ENCODE measurements at regions not wholly inside any gene's neighbourhood (a gene's known extent, or its start where the extent isn't known, plus 50 kb on each side); places are given as distances from the start of the nearest gene placed in this dataset.
"Not testable (repeated sequence)": the region's sequence is repeated elsewhere in the genome, so short reads cannot be mapped to it uniquely, and the experiment has no call there.

- DNase-seq (ENCODE audit: extremely low read depth in 1 of 2, low read depth in 1 of 2): no peak
Measured at GRCh38 chr6:85360794-85361642, 88.9 kb upstream of the NT5E start.

GRCh38 chr6:85357651-85358050 lies 92.2 kb upstream of the NT5E start:
- DNase-seq (ENCODE audit: extremely low read depth in 1 of 2, low read depth in 1 of 2): no peak

DNA sequence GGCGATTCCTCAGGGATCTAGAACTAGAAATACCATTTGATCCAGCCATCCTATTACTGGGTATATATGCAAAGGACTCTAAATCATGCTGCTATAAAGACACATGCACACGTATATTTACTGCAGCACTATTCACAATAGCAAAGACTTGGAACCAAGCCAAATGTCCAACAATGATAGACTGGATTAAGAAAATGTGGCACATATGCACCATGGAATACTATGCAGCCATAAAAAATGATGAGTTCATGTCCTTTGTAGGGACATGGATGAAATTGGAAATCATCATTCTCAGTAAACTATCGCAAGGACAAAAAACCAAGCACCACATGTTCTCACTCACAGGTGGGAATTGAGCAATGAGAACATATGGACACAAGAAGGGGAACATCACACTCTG lies 93.1 kb upstream of the NT5E start:
- DNase-seq (ENCODE audit: extremely low read depth in 1 of 2, low read depth in 1 of 2): not testable (repeated sequence)

- no peak for DNase-seq (ENCODE audit: extremely low read depth in 1 of 2, low read depth in 1 of 2)
Measured at GRCh38 chr6:85355816-85356215, 94.1 kb upstream of the NT5E start.

GRCh38 chr6:85354761-85355618 lies 94.9 kb upstream of the NT5E start:
- peak; percentile 11 to 28 for DNase-seq (ENCODE audit: extremely low read depth in 1 of 2, low read depth in 1 of 2)

- DNase-seq (ENCODE audit: extremely low read depth in 1 of 2, low read depth in 1 of 2): no peak
Measured at GRCh38 chr6:85353012-85353411, 96.9 kb upstream of the NT5E start.

DNA sequence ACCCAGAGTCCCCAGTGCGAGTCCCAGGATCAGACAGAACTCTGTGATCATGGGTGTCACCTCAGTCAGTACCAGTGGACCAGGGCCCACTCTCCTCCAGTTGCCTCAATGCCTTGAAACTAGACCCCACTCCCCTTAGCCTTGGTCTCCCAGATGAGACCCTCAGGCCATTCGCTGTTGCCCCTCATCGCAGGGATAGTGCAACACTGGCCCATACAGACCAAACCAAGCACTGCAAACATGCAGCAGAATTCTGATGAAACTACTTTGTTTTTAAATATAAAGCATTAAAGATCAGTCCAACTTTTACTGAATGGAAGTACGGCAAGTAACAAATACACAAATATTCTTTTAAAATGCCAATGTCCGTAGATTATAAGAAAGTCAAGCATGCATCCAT lies 101.2 kb upstream of the NT5E start:
- no peak for DNase-seq (ENCODE audit: extremely low read depth in 1 of 2, low read depth in 1 of 2)

DNA sequence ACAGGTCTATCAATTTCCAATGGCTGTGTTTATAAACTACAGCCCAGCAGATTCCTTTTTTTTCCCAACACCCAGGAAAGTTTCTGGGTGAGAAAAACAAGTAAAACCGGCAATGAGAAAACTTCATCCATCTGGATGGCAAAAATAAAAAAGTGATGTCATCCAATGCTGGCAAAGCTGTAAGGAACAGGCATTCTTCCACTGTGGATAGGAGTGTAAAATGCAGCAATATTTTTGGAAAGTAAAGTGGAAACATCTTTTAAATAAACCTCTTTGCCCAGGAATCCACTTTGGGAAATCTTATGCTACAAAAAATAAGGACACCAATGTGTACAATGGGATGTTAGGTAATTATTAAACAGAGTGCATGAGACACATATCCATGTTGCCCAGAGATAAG lies 102.1 kb upstream of the NT5E start:
- DNase-seq (ENCODE audit: extremely low read depth in 1 of 2, low read depth in 1 of 2): no peak

- no peak for DNase-seq (ENCODE audit: extremely low read depth in 1 of 2, low read depth in 1 of 2)
Measured at GRCh38 chr6:85346196-85346595, 103.7 kb upstream of the NT5E start.

DNA sequence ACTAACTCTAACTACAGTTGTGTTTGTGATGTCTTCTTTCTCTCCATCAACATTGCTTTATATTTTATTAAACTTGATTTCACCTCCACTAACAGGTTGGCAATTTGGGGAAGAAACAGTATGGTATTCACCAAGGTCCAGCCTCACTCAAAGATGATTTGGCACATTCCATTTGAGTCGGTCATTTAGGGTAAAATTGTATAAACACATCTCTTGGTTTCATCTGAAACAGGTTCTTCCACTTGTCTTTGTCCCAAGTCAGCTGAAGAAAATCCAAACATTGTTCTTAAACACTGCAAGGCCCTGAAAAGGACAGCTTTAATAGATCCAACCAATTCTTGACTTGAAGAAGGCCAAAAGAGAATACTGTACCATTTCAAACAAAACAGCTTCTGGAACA lies 104.9 kb upstream of the NT5E start:
- no peak for DNase-seq (ENCODE audit: extremely low read depth in 1 of 2, low read depth in 1 of 2)

GRCh38 chr6:85343428-85343827 lies 106.5 kb upstream of the NT5E start:
- DNase-seq (ENCODE audit: extremely low read depth in 1 of 2, low read depth in 1 of 2): no peak

GRCh38 chr6:85329196-85329595 lies 120.7 kb upstream of the NT5E start:
- no peak for DNase-seq (ENCODE audit: extremely low read depth in 1 of 2, low read depth in 1 of 2)

DNA sequence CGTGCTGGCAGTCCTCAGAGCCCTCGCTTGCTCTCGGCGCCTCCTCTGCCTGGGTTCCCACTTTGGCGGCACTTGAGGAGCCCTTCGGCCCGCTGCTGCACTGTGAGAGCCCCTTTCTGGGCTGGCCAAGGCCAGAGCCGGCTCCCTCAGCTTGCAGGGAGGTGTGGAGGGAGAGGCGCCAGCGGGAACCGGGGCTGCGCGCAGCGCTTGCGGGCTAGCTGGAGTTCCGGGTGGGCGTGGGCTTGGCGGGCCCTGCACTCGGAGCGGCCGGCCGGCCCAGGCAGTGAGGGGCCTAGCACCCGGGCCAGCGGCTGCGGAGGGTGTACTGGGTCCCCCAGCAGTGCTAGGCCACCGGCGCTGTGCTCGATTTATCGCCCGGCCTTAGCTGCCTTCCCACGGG lies 124.1 kb upstream of the NT5E start:
- not testable (repeated sequence) for DNase-seq (ENCODE audit: extremely low read depth in 1 of 2, low read depth in 1 of 2)

DNA sequence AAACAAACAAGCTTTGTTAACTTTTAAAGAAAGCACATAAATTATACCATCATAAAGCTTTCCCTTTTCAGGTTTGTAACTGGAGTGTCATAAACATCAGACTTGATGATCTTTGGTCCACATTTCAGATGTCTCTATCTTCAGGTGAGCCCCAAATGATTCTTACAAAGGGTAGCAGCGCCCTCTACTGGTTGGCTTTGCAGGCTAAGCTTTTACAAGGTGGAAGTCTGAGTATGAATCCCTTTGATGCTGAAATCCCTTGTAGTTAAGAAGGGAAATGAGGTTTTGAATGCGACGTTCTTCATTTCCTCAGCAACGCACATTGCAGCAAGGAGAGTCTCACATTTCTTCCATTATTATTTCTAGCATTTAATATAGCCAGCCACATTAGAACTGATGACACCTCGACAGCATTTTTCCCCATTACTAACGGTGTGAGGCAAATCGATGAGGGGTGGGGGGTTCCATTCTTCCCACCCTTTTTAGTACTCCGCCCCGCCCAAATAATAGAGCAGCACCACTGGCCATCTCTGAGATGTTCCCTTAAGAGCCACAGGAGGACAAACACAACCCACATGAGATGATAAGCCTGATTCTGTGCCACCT lies 126.3 kb upstream of the NT5E start:
- DNase-seq (ENCODE audit: extremely low read depth in 1 of 2, low read depth in 1 of 2): peak; percentile 11 to 61

DNA sequence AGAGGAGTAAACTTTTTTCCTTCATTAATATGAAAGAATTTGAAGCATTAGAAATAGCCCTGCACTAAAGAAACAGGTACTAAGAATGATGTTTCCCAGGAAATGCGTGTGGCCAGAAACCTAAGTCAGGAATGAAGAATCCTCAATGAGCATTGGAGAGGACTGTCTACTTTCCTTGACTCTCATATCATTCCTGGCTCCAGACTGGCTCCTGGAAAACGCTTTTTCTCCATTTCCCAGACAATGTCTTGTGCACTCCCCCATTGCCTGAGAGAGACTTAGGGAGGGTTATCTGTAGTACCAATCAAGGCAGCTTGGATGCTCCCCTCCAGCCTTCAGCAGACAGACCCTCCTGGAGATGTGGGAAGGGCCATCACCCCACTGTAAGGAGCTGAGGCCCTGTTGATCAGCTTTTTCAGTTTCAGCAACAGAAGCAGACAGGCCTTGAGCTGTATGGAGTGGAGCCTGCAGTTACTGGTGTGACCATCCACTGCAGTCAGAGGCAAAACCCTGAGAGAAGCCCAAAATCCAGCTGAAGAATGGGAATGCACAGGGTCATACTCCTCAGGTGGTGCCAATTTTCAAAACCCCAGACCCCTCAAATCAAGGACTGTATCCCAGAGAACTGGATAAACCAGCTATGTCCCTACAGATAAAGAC lies 127.3 kb upstream of the NT5E start:
- DNase-seq (ENCODE audit: extremely low read depth in 1 of 2, low read depth in 1 of 2): no peak

DNA sequence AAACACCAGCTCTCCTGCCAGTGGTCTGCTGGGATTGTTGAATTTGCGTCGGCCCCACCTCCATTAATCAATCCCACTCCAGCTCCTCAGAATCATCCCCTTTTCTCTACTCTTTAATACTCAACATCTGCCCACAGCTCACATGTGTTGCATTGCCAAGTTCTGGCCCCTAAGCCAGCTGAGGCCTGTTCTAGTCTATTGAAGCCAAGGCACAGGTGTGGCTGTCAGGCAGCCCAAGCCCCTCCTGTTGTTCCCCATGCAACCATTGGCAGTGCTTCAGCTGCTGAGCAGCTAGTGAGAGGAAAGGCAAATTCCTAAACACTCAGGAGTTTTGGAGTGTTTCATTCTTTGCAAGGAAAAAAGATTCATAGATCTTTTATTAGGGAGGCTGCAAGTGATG lies 128.0 kb upstream of the NT5E start:
- DNase-seq (ENCODE audit: extremely low read depth in 1 of 2, low read depth in 1 of 2): no peak

- DNase-seq (ENCODE audit: extremely low read depth in 1 of 2, low read depth in 1 of 2): no peak
Measured at GRCh38 chr6:85314586-85314985, 135.3 kb upstream of the NT5E start.

DNA sequence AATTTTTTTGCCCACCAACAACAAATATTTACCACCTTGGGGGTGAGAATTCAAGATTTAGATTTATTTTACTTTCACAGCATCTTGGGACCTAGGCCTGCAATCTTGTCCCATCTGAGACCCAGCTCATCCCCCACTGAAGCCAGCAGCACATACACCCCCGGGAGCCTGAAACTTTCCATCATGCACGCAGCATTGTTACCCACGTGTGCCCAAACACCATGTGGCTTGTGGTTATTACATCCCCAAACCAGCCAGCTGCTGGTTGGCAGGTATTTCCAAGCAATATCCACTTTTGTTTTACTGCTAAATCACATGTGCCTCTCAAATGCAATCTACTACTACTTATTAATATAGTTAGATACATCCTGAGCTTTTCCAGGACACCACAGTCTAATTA lies 149.3 kb upstream of the NT5E start:
- DNase-seq (ENCODE audit: extremely low read depth in 1 of 2, low read depth in 1 of 2): no peak

GRCh38 chr6:85298553-85298952 lies 151.3 kb upstream of the NT5E start:
- no peak for DNase-seq (ENCODE audit: extremely low read depth in 1 of 2, low read depth in 1 of 2)

GRCh38 chr6:85291326-85291725 lies 158.6 kb upstream of the NT5E start:
- DNase-seq (ENCODE audit: extremely low read depth in 1 of 2, low read depth in 1 of 2): no peak

DNA sequence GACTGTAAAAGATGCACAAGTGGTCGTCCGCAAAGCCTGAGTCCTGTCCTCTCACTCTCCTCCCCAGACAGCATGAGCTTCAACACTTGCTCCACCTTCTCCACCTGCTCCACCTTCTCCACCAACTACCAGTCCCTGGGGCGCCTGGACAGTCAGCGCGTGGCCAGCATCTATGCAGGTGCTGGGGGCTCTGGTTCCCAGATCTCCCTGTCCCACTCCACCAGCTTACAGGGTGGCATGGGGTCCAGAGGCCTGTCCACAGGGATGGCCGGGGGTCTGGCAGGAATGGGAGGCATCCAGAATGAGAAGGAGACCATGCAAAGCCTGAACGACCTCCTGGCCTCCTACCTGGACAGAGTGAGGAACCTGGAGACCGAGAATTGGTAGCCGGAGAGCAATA lies 162.2 kb upstream of the NT5E start:
- no peak for DNase-seq (ENCODE audit: extremely low read depth in 1 of 2, low read depth in 1 of 2)
